K562 (cell line): ENCODE measurements at regions not wholly inside any gene's neighbourhood (a gene's known extent, or its start where the extent isn't known, plus 50 kb on each side); places are given as distances from the start of the nearest gene placed in this dataset.

Source experiments
- ATAC-seq: fragments of 200-7000 bp; cut with Tn5 transposase; 3 replicates; pipeline ENCODE4 v1.9.1; 2020; ENCODE audit warnings: moderate library complexity
- BruUV-seq: library from RNA; stranded (reverse); fragments of 400-500 nt; replicated peaks from 2 replicates; lab custom pipeline; 2021; lab: Mats Ljungman, UMichigan
- CTCF ChIA-PET: fragments of 300-600 bp; formaldehyde crosslinking; extraction: SDS; loops from one replicate; lab custom pipeline; 2021; ENCODE audit warnings: low intra/inter-chr PET ratio; lab: Yijun Ruan, JAX
- POLR2A ChIA-PET: fragments of 300-600, 350-650 bp; sonication (Branson Sonifier 250); formaldehyde crosslinking; extraction: SDS; loops from one replicate; lab custom pipeline; 2021; ENCODE audit warnings: antibody characterized with exemption, inconsistent platforms; lab: Yijun Ruan, JAX
- DNase-seq, 4 experiments: peaks; one replicate each; pipeline versions ENCODE4 v3.0.0 to v3.0.0-alpha.2; 2011 to 2018; ENCODE audit warnings: low spot score in 3 of 4, mixed read lengths in 3 of 4; ENCODE audit errors: extremely low read depth in 1 of 4
- FAIRE-seq: peaks from 2 replicates; lab custom pipeline; 2011; peaks lifted over from hg19 to GRCh38; lab: Jason Lieb, UNC
- H2AFZ ChIP-seq: 2 replicates; pipeline ENCODE4 v1.6.0; 2011; ENCODE audit warnings: low read depth, low read length, control low read depth, inconsistent platforms
- H3K27ac ChIP-seq: fragments of 200-600 bp; 3 replicates; pipeline ENCODE4 v1.8.0; 2011; ENCODE audit warnings: low read depth, mild to moderate bottlenecking, control low read depth, inconsistent platforms, low read length, moderate library complexity, mixed read lengths; ENCODE audit errors: extremely low read depth
- H3K27me3 ChIP-seq, 2 experiments: fragments of 300-600 bp in 1 of 2; 2 replicates in 1 of 2; 3 replicates in 1 of 2; pipeline versions ENCODE4 v1.6.0 to v1.8.0; 2011; ENCODE audit warnings: inconsistent platforms in 2 of 2, low read length in 2 of 2, mild to moderate bottlenecking in 1 of 2, mixed read lengths in 1 of 2, moderate library complexity in 1 of 2; ENCODE audit not compliant: control insufficient read depth in 2 of 2, insufficient read depth in 2 of 2
- H3K36me3 ChIP-seq: fragments of 300-600 bp; 3 replicates; pipeline ENCODE4 v1.8.0; 2011; ENCODE audit warnings: mild to moderate bottlenecking, low read length, inconsistent platforms; ENCODE audit not compliant: control insufficient read depth, insufficient read depth
- H3K4me1 ChIP-seq, 2 experiments: fragments of 200-600 bp in 1 of 2; replicated peaks in 1 of 2; 2 replicates in 1 of 2; 3 replicates in 1 of 2; pipeline versions ENCODE4 v1.5.1 to v1.8.0; 2011; ENCODE audit warnings: inconsistent platforms in 2 of 2, low read length in 2 of 2, mild to moderate bottlenecking in 1 of 2, mixed read lengths in 1 of 2, moderate library complexity in 1 of 2; ENCODE audit not compliant: control insufficient read depth in 2 of 2, insufficient read depth in 2 of 2
- H3K4me2 ChIP-seq: 2 replicates; pipeline ENCODE4 v1.6.1; 2011; ENCODE audit warnings: low read length, control low read depth, inconsistent platforms, mixed read lengths; ENCODE audit not compliant: insufficient read depth
- H3K4me3 ChIP-seq: fragments of 200-600 bp; sonication (generic), shearing (Covaris generic); 2 replicates; pipeline ENCODE4 v1.5.1; 2016; ENCODE audit warnings: control low read depth, inconsistent platforms
- H3K79me2 ChIP-seq: fragments of 200-600 bp; 3 replicates; pipeline ENCODE4 v1.8.0; 2011; ENCODE audit warnings: low read length, inconsistent platforms; ENCODE audit not compliant: control insufficient read depth, insufficient read depth
- H3K9ac ChIP-seq, 2 experiments: 2 replicates each; pipeline versions ENCODE4 v1.6.0 to v1.6.1; 2011; ENCODE audit warnings: low read depth in 2 of 2, low read length in 2 of 2, control low read depth in 1 of 2, inconsistent platforms in 1 of 2, mild to moderate bottlenecking in 1 of 2, mixed read lengths in 1 of 2; ENCODE audit not compliant: insufficient read depth in 1 of 2
- H3K9me1 ChIP-seq: one replicate; pipeline ENCODE4 v1.6.0; 2011; ENCODE audit warnings: inconsistent platforms, mild to moderate bottlenecking, low read length, moderate library complexity; ENCODE audit not compliant: control insufficient read depth, insufficient read depth
- H3K9me3 ChIP-seq: replicated peaks from 2 replicates; pipeline ENCODE4 v1.5.1; 2011; ENCODE audit warnings: low read depth, low read length, inconsistent platforms; ENCODE audit not compliant: control insufficient read depth, insufficient read depth
- H4K20me1 ChIP-seq: replicated peaks from 2 replicates; pipeline ENCODE4 v1.6.1; 2011; ENCODE audit warnings: low read length, inconsistent platforms, mixed read lengths; ENCODE audit not compliant: control insufficient read depth, insufficient read depth
- FUS ChIP-seq: fragments of 200-400 bp; formaldehyde crosslinking; optimal IDR thresholded peaks from 2 replicates; pipeline ENCODE3; 2017; ENCODE audit warnings: low read depth, low read length
- HMG20A ChIP-seq: fragments of 450-650 bp; formaldehyde crosslinking; conservative IDR thresholded peaks from 2 replicates; pipeline ENCODE4 v1.4.0; 2020; ENCODE audit warnings: mild to moderate bottlenecking, mixed read lengths
- MYC ChIP-seq, 2 experiments: fragments of 250-450 bp in 1 of 2; sonication (Bioruptor Pico) in 1 of 2; IDR thresholded peaks; 2 replicates each; pipeline versions ENCODE4 v1.5.1 to v1.6.1; 2012 to 2021; ENCODE audit warnings: low read depth in 2 of 2, borderline replicate concordance in 1 of 2, improper control_type of control experiment in 1 of 2, low read length in 1 of 2, mild to moderate bottlenecking in 1 of 2, moderate library complexity in 1 of 2
- NCOA6 ChIP-seq: fragments of 450-650 bp; IDR thresholded peaks from 2 replicates; pipeline ENCODE4 v1.6.1; 2017; ENCODE audit warnings: mild to moderate bottlenecking
- NRF1 ChIP-seq, 2 experiments: fragments of 450-650 bp; IDR thresholded peaks in 1 of 2; conservative IDR thresholded peaks in 1 of 2; 2 replicates each; pipeline ENCODE4 v1.6.1; 2014; ENCODE audit warnings: mild to moderate bottlenecking in 2 of 2
- NUFIP1 ChIP-seq: fragments of 450-650 bp; IDR thresholded peaks from 2 replicates; pipeline ENCODE4 v1.6.1; 2018; ENCODE audit not compliant: partially characterized antibody
- OTX1 ChIP-seq: fragments of 450-650 bp; formaldehyde crosslinking; IDR thresholded peaks from 2 replicates; pipeline ENCODE4 v1.4.0; 2022; ENCODE audit warnings: mild to moderate bottlenecking
- PYGO2 ChIP-seq: fragments of 450-650 bp; IDR thresholded peaks from 2 replicates; pipeline ENCODE4 v1.6.1; 2016; ENCODE audit warnings: mild to moderate bottlenecking, missing genetic modification characterization, moderate library complexity, missing compliant biosample characterization
- RNF2 ChIP-seq: sonication (generic); IDR thresholded peaks from 2 replicates; pipeline ENCODE4 v1.6.1; 2016
- RREB1 ChIP-seq: fragments of 250-450 bp; sonication (Bioruptor Pico); IDR thresholded peaks from 2 replicates; pipeline ENCODE4 v1.4.0; 2020
- SMARCE1 ChIP-seq: fragments of 450-650 bp; IDR thresholded peaks from 2 replicates; pipeline ENCODE4 v1.7.1; 2016; ENCODE audit warnings: mild to moderate bottlenecking
- STAG1 ChIP-seq: sonication (generic); formaldehyde crosslinking; IDR thresholded peaks from 2 replicates; pipeline ENCODE4 v1.5.0; 2020; ENCODE audit warnings: missing genetic modification reagents, borderline replicate concordance
- TAL1 ChIP-seq: fragments of 450-650 bp; IDR thresholded peaks from 2 replicates; pipeline ENCODE4 v1.6.1; 2016; ENCODE audit warnings: mild to moderate bottlenecking
- TCF3 ChIP-seq: sonication (generic); formaldehyde crosslinking; IDR thresholded peaks from 2 replicates; pipeline ENCODE4 v1.4.0; 2020; ENCODE audit warnings: mild to moderate bottlenecking, missing genetic modification reagents
- THAP7 ChIP-seq: fragments of 250-450 bp; sonication (Bioruptor Pico); IDR thresholded peaks from 2 replicates; pipeline ENCODE4 v1.5.0; 2021
- ZNF212 ChIP-seq: fragments of 450-650 bp; formaldehyde crosslinking; IDR thresholded peaks from 2 replicates; pipeline ENCODE4 v1.4.0; 2020; ENCODE audit warnings: mild to moderate bottlenecking
- WGBS: fragments of 100-300 bp; shearing (Covaris generic); methylation state at CpG from one replicate; pipeline ENCODE4 v1.1.6; 2016; ENCODE audit warnings: low coverage, mixed read lengths; ENCODE audit not compliant: insufficient coverage; ENCODE audit errors: missing lambda C conversion rate; 5-methylcytosine and 5-hydroxymethylcytosine counted together
- in situ Hi-C: fragments of 300-500 bp; cut with MboI; formaldehyde crosslinking; loops from 4 replicates; pipeline ENCODE4 v1.15.0; 2018; ENCODE audit warnings: inconsistent platforms, mixed read lengths
- intact Hi-C: fragments of 100-400 bp; cut with micrococcal nuclease; formaldehyde crosslinking; loops from 2 replicates; pipeline ENCODE4 v1.14.2; 2022
- TF ChIP-seq, protein P1 (sequence below): sonication (generic); formaldehyde crosslinking; IDR thresholded peaks from 2 replicates; pipeline ENCODE4 v1.8.1; 2023; ENCODE audit warnings: mild to moderate bottlenecking, missing genetic modification reagents, moderate library complexity

DNA sequence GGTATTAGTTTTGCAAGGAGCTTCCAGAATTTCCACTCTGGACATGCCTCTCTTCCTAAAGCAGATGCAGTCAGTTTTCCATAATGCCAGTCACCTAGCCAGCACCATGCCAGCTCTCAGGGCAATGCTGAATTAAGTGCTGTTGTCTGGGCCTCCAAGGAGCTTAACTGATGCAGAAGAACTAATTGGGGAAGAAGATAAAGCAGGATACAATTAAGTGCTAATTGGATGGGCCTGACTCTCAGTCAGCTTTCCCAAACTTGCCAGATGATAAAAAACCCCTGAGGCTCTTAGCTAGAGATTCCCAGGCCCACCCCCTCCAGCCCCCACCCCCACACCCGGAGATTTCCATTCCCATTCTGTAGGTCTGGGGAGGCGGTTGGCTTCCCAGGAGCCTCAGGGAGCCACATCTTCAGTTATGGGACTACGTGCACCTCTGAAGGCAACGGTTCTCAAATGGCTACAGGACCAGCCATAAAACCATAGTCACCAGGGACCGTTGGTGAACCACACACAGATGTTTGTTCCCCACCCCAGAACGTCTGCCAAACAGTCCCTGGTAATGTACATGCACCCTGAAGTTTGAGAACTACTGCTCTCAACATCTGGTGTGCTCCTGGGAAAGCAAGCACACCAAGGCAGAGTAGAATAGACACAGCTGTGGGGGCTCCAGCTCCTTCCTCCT lies 499.1 kb upstream of the CDH5 start:
- Histone ChIP-seq H3K36me3 (no peaks in the 10 kb centered on the region), H3K9me3 (no peaks in the 10 kb centered on the region; the same call in 1 of the 2 replicates), H3K4me3 (no peak overlapping the region), H3K27me3 (no peaks in the 10 kb centered on the region; a peak in 1 of 5 replicates), H2AFZ (no peak overlapping the region), H3K4me2 (no peak overlapping the region), H3K79me2 (no peaks in the 10 kb centered on the region), H4K20me1 (no peaks in the 10 kb centered on the region), H3K9me1 (no peaks in the 10 kb centered on the region), H3K9ac (no peak overlapping the region), H3K4me1 (no peaks in the 10 kb centered on the region), H3K27ac (no peak overlapping the region)
- FAIRE-seq (no peak), DNase-seq (no peak), ATAC-seq (no peak)
- no TSS peak for BruUV-seq
- in situ Hi-C loops = no loop called here
- 0% methylated on average over 5 of the region's 6 CpGs for WGBS
- POLR2A ChIA-PET = interaction anchor here (0.6 kb wide), 1 partner anchor 32 kb away, joined by 3 read pairs; no protein-coding TSS in a partner anchor
- intact Hi-C loops = no loop called here
- CTCF ChIA-PET = no interaction called here
- TF ChIP-seq PYGO2 (no peak), STAG1 (CRISPR knock-in tag) (no peak), HMG20A (CRISPR knock-in tag) (no peak), NUFIP1 (no peak), SMARCE1 (no peak), TAL1 (no peak), NCOA6 (no peak), OTX1 (CRISPR knock-in tag) (no peak), FUS (no peak), THAP7 (CRISPR knock-in tag) (no peak), ZNF212 (CRISPR knock-in tag) (no peak), RNF2 (no peak), NRF1 (conservative IDR thresholded peaks at IDR 0.05 in 1 of 2, IDR thresholded peaks at IDR 0.05 in 1 of 2) (no peak), TCF3 (CRISPR knock-in tag) (no peak), MYC (IDR thresholded peaks at IDR 0.05; ENCODE audit: low read depth, low read length) (no peak), MYC (CRISPR knock-in tag; IDR thresholded peaks at IDR 0.05; ENCODE audit: borderline replicate concordance, low read depth) (no peak), RREB1 (CRISPR knock-in tag) (no peak)
- TF ChIP-seq, protein P1, sequence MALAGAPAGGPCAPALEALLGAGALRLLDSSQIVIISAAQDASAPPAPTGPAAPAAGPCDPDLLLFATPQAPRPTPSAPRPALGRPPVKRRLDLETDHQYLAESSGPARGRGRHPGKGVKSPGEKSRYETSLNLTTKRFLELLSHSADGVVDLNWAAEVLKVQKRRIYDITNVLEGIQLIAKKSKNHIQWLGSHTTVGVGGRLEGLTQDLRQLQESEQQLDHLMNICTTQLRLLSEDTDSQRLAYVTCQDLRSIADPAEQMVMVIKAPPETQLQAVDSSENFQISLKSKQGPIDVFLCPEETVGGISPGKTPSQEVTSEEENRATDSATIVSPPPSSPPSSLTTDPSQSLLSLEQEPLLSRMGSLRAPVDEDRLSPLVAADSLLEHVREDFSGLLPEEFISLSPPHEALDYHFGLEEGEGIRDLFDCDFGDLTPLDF (CRISPR knock-in tag) = no peak
